ENCODE measurements at regions not wholly inside any gene's neighbourhood (a gene's known extent, or its start where the extent isn't known, plus 50 kb on each side); places are given as distances from the start of the nearest gene placed in this dataset.

GRCh38 chr6:96467814-96468213, 53.8 kb upstream of the UFL1 start:
- TF ChIP-seq, protein P1, sequence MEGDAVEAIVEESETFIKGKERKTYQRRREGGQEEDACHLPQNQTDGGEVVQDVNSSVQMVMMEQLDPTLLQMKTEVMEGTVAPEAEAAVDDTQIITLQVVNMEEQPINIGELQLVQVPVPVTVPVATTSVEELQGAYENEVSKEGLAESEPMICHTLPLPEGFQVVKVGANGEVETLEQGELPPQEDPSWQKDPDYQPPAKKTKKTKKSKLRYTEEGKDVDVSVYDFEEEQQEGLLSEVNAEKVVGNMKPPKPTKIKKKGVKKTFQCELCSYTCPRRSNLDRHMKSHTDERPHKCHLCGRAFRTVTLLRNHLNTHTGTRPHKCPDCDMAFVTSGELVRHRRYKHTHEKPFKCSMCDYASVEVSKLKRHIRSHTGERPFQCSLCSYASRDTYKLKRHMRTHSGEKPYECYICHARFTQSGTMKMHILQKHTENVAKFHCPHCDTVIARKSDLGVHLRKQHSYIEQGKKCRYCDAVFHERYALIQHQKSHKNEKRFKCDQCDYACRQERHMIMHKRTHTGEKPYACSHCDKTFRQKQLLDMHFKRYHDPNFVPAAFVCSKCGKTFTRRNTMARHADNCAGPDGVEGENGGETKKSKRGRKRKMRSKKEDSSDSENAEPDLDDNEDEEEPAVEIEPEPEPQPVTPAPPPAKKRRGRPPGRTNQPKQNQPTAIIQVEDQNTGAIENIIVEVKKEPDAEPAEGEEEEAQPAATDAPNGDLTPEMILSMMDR (IDR thresholded peaks at IDR 0.05; ENCODE audit: control extremely low read depth in 1 of 3, insufficient read depth in 1 of 3, low read depth in 1 of 3, low read length in 3 of 3): no peak
- TF ChIP-seq SIN3A (conservative IDR thresholded peaks at IDR 0.05 in 1 of 2, IDR thresholded peaks at IDR 0.05 in 1 of 2; ENCODE audit: low read depth in 1 of 2, low read length in 2 of 2) (no peak), POLR2AphosphoS5 (IDR thresholded peaks at IDR 0.05; ENCODE audit: low read depth, low read length) (no peak), POLR2A (IDR thresholded peaks at IDR 0.05; ENCODE audit: control extremely low read depth in 1 of 2, low read depth in 2 of 2, low read length in 2 of 2) (no peak), MAX (IDR thresholded peaks at IDR 0.05) (no peak), TAF1 (IDR thresholded peaks at IDR 0.05; ENCODE audit: low read depth, low read length) (no peak), EP300 (IDR thresholded peaks at IDR 0.05; ENCODE audit: borderline replicate concordance in 1 of 2, low read depth in 2 of 2, low read length in 2 of 2) (no peak)
